NCI-H82 (cell line): ENCODE measurements at regions not wholly inside any gene's neighbourhood (a gene's known extent, or its start where the extent isn't known, plus 50 kb on each side); places are given as distances from the start of the nearest gene placed in this dataset.
"Not testable (repeated sequence)": the region's sequence is repeated elsewhere in the genome, so short reads cannot be mapped to it uniquely, and the experiment has no call there.

Source experiments
- DNase-seq: peaks from one replicate; lab custom pipeline; 2025; lab: John Stamatoyannopoulos, UW

- DNase-seq, result no peak
Measured at GRCh38 chr7:157467496-157468212, 130.8 kb downstream of the DNAJB6 start.

- no peak for DNase-seq
Measured at GRCh38 chr7:157468221-157469111, 131.7 kb downstream of the DNAJB6 start.

- DNase-seq, result no peak
Measured at GRCh38 chr7:157469181-157470016, 132.6 kb downstream of the DNAJB6 start.

GRCh38 chr7:157470017-157470322 is 133.2 kb downstream of the DNAJB6 start:
- no peak for DNase-seq

- DNase-seq, result no peak
Measured at GRCh38 chr7:157470701-157471131, 133.9 kb downstream of the DNAJB6 start.

- no peak for DNase-seq
Measured at GRCh38 chr7:157471259-157472125, 134.7 kb downstream of the DNAJB6 start.

GRCh38 chr7:157472311-157473050 is 135.7 kb downstream of the DNAJB6 start:
- no peak for DNase-seq

GRCh38 chr7:157473051-157473569 is 136.3 kb downstream of the DNAJB6 start:
- DNase-seq, result no peak

GRCh38 chr7:157474685-157475084 is 137.9 kb downstream of the DNAJB6 start:
- DNase-seq, result peak; percentile 66

- DNase-seq, result no peak
Measured at GRCh38 chr7:157475095-157475494, 138.3 kb downstream of the DNAJB6 start.

GRCh38 chr7:157475601-157476000 is 138.8 kb downstream of the DNAJB6 start:
- DNase-seq, result no peak

GRCh38 chr7:157476201-157476600 is 139.4 kb downstream of the DNAJB6 start:
- DNase-seq, result no peak

GRCh38 chr7:157476654-157477549 is 140.1 kb downstream of the DNAJB6 start:
- DNase-seq, result no peak

GRCh38 chr7:157477550-157478212 is 140.9 kb downstream of the DNAJB6 start:
- no peak for DNase-seq

- not testable (repeated sequence) for DNase-seq
Measured at GRCh38 chr7:157478611-157479010, 141.8 kb downstream of the DNAJB6 start.

GRCh38 chr7:157479326-157479725 is 142.5 kb downstream of the DNAJB6 start:
- no peak for DNase-seq

GRCh38 chr7:157480371-157481050 is 143.7 kb downstream of the DNAJB6 start:
- no peak for DNase-seq

- DNase-seq, result no peak
Measured at GRCh38 chr7:157481389-157481788, 144.6 kb downstream of the DNAJB6 start.
